Amniotic stem cell (primary cell): ENCODE measurements at regions not wholly inside any gene's neighbourhood (a gene's known extent, or its start where the extent isn't known, plus 50 kb on each side); places are given as distances from the start of the nearest gene placed in this dataset.
A peak's percentile ranks its signal among the peaks of the same experiment; 100 is the strongest.

ENCODE experiments used
- DNase-seq: peaks from one replicate; lab custom pipeline; 2025; lab: John Stamatoyannopoulos, UW

- DNase-seq = no peak
These were observed 53.7 kb upstream of the TRAK1 start for GRCh38 chr3:42037318-42037945.

DNA sequence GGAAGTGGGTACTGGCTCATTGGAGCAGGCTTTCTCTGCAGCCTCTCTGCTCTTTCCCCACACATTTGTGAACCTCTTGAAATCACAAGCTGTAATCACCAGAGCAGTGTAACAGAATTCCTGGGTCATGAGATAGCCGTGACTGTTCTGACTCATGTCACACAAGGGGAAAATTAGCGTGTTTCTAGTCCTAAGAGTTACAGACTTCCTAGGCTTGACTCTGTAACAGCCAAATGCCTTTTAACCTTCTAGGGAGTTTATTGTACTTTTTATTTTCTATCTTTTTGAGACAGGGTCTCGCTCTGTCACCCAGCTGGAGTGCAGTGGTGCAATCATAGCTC lies 54.7 kb upstream of the TRAK1 start:
- peak; percentile 89 for DNase-seq

GRCh38 chr3:42035816-42036482 lies 55.2 kb upstream of the TRAK1 start:
- DNase-seq = no peak

- no peak for DNase-seq
These were observed 56.1 kb upstream of the TRAK1 start for GRCh38 chr3:42035007-42035406.

DNA sequence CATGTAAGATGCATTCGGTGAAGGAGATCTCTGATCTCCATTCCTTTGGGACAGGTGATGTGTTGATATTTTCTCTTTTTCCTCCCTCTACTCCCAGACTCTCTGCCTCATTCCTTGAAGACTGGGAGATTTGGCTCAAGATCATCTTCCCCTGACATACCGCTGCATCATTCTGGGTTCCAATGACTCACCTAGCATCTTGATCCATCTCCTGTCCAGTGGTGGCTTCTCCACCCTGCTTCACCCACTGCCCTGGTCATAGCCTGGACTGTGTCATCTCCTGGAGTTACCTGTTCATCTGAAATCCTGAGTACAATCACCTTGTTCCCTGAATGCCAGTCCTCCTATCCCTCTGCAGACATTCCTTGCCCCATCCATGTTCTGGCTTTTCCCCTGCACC lies 57.4 kb upstream of the TRAK1 start:
- no peak for DNase-seq

DNA sequence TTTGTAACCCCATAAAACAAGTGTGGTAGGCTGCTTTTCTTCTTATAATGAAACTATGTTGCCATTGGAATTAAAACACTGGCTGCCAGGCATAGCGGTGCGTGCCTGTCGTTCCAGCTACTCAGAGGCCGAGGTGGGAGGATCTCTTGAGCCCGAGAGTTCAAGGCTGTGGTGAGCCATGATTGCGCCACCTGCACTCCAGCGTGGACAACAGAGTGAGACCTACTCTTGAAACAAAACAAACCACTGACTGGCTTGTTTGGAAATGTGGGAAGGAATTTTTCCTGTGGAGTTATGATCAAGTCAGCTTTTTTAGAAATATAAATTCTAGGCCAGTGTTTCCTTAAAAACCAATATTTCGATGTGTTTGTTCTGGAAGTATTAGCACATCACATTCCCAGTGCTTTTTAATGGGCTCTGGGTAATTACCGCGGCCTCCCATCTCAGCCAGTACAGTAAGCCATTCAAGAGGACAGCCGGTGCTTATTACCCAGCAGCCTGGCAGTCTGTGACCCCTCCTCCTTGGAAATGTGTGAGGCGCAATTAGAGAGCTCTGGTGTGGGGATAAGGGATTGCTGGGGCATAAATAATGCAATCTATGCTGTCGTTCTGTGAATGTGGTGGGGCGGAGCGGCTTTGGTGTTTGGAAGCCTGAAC lies 58.3 kb upstream of the TRAK1 start:
- DNase-seq = no peak

DNA sequence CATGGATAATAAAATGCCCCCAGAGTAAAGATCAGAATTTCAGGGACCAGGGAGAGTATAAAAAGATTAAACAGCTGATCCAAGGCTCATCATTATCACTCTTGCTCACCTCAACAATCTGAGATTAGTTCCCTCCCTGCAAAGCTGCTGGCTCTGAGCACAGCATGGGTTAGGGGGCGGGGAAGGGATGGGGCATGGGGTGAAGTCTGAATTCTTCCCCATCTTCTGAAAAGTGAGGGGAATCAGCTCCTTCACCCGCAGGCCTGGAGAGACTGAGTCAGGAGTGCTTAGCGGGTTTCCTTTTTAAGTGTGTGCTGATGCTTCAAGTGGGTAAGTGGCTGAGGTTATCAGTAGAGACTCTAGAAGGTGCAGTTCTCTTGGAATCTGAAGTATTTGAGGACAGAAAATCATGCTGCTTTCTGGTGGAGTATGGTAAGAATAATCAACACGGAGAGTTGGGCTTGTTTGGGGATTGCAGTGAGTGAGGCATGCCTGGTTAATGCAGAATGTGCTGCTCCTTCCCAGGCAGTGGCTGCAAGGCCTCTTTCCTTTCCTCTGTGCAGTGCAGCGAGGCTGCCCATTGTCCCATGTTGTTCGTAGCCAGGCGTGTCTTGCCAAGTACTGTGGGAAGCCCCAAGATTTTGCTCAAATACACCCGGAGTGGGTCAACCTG lies 59.2 kb upstream of the TRAK1 start:
- DNase-seq = no peak

DNA sequence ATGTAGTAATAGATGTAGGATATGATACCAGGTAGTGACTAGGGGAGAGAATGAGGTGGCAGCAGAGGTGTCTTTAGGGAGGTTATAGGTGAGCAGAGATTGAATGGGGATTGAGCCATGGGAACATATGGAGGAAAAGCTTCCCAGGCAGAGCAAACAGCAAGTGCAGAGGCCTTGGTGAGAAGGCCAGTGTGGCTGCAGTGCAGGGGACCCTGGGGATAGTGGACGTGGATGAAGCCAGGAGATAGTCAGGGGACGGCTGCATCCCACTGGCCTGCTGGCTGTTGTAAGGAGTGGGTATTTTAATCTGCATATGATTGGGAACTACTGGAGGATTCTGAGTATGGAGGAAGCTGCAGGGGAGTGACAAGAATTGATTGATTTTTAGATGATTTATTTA lies 62.7 kb upstream of the TRAK1 start:
- DNase-seq = no peak

- DNase-seq = no peak
These were observed 63.6 kb upstream of the TRAK1 start for GRCh38 chr3:42027571-42027970.

DNA sequence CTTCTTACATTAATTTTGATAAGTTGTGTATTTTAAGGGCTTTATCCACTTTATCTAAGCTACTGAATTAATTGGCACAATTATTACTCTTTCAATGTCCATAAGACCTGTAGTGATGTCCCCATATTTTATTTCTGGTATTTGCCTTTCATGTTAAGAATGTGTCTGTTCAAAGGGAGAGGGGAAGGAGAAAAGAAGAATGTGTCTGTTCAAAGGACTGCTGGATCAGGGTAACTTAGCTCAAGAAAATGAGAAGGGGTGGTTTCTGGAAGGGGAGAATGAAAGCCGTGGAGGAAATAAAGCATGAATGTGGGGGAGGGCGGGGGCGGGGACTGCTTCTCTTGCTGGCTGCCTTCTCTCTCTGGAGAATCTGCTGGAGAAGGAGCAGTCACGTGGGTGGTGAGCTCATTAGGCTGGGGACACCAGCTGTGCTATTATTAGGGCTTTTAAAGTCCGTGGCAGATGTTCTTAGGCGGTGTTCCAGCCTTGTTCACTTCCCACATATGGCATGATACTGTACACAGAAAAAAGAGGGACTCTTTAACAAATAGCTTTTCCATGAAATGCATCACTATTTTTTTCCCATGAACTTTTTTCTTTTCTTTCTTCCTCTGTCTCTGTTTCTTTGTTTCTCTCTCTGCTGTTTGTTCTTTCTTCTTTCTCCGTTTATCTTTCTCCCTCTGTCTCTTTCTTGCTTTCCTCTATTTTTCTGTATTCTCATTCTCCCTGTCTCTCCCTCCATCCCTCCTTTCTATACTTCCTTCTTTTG lies 63.7 kb upstream of the ULK4 start:
- no peak for DNase-seq

DNA sequence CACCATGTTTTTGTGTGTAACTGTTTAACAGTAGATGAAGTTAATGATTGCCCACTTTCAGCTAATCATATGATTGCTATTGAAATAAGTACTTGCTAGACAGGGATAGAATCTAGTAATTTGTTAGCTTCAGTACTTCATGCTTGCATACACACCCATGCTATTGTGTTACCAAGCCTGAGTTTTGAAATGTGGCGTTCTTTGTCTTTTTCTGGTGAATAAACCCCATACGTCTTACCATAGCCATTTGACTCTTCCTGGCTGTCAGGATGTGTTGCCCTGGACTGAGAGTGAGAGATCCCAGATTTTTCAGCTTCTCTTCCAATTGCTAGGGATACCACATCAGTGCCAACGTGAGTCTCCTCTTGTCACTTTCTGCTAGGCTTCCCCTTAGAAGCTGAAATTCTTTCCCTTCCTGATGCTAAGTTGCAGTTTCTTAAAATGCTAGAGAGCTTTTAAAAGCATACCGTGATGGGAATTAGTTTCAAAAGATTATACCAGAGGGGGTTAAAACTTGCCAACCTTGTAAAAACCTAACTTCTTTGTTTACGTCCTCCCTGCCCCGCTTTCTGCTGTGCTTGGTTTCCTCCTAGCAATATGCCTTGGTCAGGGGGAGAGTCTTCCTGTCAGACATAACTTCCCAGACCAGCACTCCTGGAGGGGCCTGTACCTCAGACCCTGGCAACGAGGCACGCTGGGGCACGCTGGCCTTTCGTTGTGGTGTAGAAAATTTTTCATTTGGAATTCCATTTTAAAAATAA lies 62.9 kb upstream of the ULK4 start:
- DNase-seq = no peak

DNA sequence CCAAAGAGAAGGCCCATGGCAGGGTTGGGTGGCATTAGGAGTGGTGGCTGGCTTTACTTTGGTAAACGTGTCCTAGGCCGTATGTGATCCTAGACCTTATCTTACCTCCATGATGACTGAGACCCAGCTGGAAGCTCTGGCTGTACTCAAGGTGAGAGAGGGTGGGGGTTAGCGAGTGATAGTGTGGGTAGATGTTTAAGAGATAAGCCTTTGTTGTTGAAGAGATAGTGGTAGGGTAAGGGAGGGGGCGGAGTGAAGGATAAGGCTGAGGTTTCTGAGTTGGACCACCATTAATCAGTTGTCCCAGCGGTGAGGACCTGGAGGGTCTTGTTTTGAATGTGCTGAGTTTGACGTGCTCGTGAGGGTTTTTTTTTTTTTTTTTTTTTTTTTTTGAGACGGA lies 61.5 kb upstream of the ULK4 start:
- no peak for DNase-seq

GRCh38 chr3:42022355-42022754 lies 60.5 kb upstream of the ULK4 start:
- DNase-seq = no peak

DNA sequence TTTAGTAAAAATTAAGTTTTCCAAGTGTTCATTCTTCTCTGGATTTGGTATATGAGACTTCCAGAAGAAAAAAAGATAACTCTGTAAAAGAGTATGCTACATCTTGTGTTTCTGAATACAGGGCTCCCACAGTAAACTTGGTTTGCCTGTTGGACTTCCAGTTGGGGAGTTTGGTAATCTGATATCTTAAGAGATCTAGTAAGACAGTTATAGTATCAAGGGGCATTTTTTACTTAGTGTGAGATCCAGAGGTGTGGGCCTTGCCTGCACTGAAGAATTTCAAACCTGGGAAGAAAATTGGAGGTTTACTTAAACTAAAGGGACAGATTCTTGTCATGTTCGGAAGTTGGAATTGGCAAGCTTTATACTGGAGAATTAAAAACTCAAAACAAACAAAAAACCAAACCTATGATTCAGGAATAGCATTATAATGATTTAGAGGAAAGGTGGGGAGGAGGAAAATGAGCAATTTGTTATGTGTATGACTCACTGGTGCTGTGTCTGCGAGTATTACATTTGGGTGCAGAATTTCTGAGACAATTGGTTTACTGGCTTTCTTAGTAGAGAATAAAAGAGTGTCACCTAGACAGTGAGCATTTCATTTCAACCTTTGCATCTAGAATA lies 58.9 kb upstream of the ULK4 start:
- no peak for DNase-seq

DNA sequence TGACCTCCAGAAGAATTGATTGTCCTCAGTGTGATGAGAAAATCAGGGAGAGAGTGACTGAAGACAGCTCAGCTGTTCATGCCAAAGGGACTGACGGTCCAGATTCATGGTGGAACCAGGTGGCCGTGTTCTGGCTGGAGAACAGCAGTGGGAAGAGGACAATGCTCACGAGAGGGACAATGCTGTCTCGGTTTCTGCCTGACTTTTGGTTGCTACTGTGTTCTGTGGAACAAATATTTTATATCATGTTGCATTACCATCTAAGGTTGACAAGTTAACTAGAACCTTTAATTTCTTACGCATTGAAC lies 58.0 kb upstream of the ULK4 start:
- DNase-seq = no peak

- DNase-seq = no peak
These were observed 57.4 kb upstream of the ULK4 start for GRCh38 chr3:42019144-42019952.

GRCh38 chr3:42014921-42015533 lies 53.1 kb upstream of the ULK4 start:
- no peak for DNase-seq

DNA sequence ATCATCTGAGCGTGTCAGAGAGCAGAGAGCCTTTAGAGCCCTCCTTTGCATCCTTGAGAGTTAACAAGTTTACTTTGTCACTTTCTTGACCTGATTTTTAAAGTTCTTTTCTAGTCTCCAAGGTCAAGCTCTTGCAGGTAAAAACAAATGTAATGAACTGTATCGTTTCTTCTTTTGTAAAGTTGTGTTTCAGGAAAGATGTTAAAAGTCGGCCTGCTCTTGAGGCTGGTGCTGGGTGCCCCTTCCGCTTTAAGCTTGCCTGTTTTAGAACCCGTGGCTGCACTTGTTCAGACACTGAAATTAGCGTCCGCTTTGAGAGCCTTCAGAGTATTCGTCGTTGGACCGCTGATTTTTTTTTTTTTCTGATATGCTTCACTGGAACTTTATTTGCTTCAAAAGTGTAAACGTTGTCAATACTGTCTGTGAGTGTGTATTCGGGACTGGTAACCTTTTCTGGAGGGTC lies 52.6 kb upstream of the ULK4 start:
- no peak for DNase-seq

DNA sequence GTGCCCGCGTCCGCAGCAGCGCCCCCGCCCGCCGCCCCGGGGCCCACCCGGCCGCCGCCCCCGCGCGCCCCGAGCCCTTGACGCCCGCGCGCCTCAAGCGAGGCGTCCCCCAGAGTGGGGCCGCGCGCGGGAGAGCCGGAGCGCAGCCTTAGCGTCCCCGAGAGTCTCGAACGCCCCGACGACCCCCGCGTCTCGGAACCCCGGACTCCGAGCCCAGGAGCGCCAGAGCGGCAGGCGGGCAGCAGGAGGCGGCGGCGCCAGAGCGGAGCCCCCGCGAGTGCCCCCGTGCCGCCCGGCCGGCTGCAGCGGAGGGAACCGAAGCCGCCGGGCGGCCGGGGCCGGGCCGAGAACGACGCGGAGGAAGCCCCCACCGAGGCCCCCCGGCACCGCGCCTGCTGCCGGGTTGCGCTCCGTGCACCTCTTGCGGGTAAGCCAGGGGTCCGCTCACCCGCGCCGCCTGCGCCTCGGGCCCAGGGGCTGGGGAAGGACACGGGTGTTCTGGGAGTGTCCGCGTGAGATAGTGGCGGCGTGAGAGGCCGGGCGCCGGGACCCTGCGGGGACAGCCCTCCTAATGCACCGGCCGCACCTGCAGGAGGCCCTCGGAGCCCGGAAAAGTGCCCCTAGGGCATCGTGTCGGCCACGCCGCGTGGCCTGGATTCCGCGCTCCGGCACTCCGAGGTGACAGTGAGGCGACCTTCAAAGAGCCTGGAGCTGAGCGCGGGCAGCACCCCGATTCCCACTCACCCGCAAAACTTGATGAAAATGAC lies 52.0 kb upstream of the ULK4 start:
- no peak for DNase-seq
